Breast epithelium (tissue), 4 donors: ENCODE measurements at regions not wholly inside any gene's neighbourhood (a gene's known extent, or its start where the extent isn't known, plus 50 kb on each side); places are given as distances from the start of the nearest gene placed in this dataset.

Experiments
- DNase-seq, 2 donors: peaks; one replicate each; pipeline ENCODE4 v3.0.0-alpha.2; 2019; ENCODE audit warnings: low spot score in 2 of 2
- H3K27ac ChIP-seq, 2 donors: fragments of 200-600 bp; sonication (generic) in 1 of 2; one replicate each; pipeline ENCODE4 v1.5.1; 2016 to 2019; ENCODE audit warnings: mild to moderate bottlenecking in 1 of 2
- H3K27me3 ChIP-seq, 2 donors: fragments of 200-600 bp; sonication (generic) in 1 of 2; one replicate each; pipeline versions ENCODE4 v1.5.1 to v1.6.0; 2017 to 2019; ENCODE audit warnings: control low read depth in 1 of 2, mild to moderate bottlenecking in 1 of 2
- H3K36me3 ChIP-seq: fragments of 200-600 bp; one replicate; pipeline ENCODE4 v1.5.1; 2019
- H3K4me1 ChIP-seq, 2 donors: fragments of 200-600 bp; sonication (generic); one replicate each; pipeline ENCODE4 v1.5.1; 2016 to 2019; ENCODE audit warnings: control low read depth in 1 of 2
- H3K4me3 ChIP-seq, 3 donors: fragments of 200-600 bp; sonication (generic); 1 replicate in 2 of 3; 2 replicates in 1 of 3; pipeline ENCODE4 v1.5.1; 2016 to 2019; ENCODE audit warnings: mild to moderate bottlenecking in 3 of 3, moderate library complexity in 2 of 3
- H3K9me3 ChIP-seq, 2 donors: fragments of 200-600 bp; sonication (generic) in 1 of 2; one replicate each; pipeline ENCODE4 v1.5.1; 2016 to 2019; ENCODE audit warnings: control low read depth in 1 of 2
- CTCF ChIP-seq, 3 donors: fragments of 450-650 bp; IDR thresholded peaks; one replicate each; pipeline ENCODE4 v1.5.1; 2016 to 2017; ENCODE audit warnings: antibody characterized with exemption in 3 of 3, mild to moderate bottlenecking in 3 of 3, moderate library complexity in 3 of 3
- POLR2A ChIP-seq: fragments of 450-650 bp; IDR thresholded peaks from one replicate; pipeline ENCODE4 v1.6.1; 2016; ENCODE audit warnings: antibody characterized with exemption, mild to moderate bottlenecking, moderate library complexity
- POLR2AphosphoS5 ChIP-seq, 3 donors: sonication (generic); formaldehyde crosslinking; IDR thresholded peaks; one replicate each; pipeline ENCODE4 v1.6.1; 2017; ENCODE audit warnings: antibody characterized with exemption in 3 of 3
- intact Hi-C: fragments of 100-400 bp; cut with DNase I; formaldehyde crosslinking; loops from one replicate; pipeline ENCODE4 v1.15.1; 2023; ENCODE audit warnings: low total_unique reads

DNA sequence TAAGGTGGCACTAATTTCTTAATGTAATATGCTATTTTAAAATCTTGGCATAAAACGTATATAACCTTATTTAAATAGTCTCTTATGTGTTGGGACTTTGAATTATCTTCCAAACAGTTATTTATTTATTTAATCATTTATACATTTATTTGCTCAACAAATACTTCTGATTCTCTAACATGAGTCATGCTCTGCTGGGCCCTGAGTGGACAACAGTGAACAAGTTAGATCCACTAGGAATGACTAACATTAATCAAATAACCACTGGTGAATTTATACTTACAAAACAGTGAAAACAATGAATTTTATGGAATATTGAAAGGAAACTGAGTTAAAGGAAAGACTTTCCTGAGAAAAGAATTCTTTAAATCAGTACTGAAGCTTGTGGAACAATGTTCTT, 1257.2 kb upstream of the CHAC2 start:
- Histone ChIP-seq H3K9me3 (no peaks in the 10 kb centered on the region), H3K4me3 (no peak overlapping the region), H3K27me3 (no peaks in the 10 kb centered on the region), H3K36me3 (no peaks in the 10 kb centered on the region), H3K4me1 (no peaks in the 10 kb centered on the region), H3K27ac (no peak overlapping the region)
- intact Hi-C loops: no loop called here
- no peak for DNase-seq
- TF ChIP-seq CTCF (IDR thresholded peaks at IDR 0.05) (no peak), POLR2A (no peak), POLR2AphosphoS5 (IDR thresholded peaks at IDR 0.05) (no peak)

- H3K27me3 ChIP-seq: no peaks in the 10 kb centered on the region
- no peaks in the 10 kb centered on the region for H3K4me1 ChIP-seq
- no peak overlapping the region for H3K4me3 ChIP-seq
- H3K27ac ChIP-seq: no peak overlapping the region
- no peaks in the 10 kb centered on the region for H3K36me3 ChIP-seq
- DNase-seq: no peak
- no peak for TF ChIP-seq POLR2AphosphoS5 (IDR thresholded peaks at IDR 0.05)
- TF ChIP-seq CTCF (IDR thresholded peaks at IDR 0.05): no peak
- no peak for TF ChIP-seq POLR2A
- intact Hi-C loops: no loop called here
- peaks cover 1 to 4% of the 10 kb centered on the region in 2 donors for H3K9me3 ChIP-seq
Observed at GRCh38 chr2:52502476-52502860, 1265.1 kb upstream of the CHAC2 start.

GRCh38 chr2:52501715-52502475, 1265.7 kb upstream of the CHAC2 start:
- Histone ChIP-seq H3K36me3 (no peaks in the 10 kb centered on the region), H3K4me1 (no peaks in the 10 kb centered on the region), H3K27me3 (no peaks in the 10 kb centered on the region), H3K4me3 (no peak overlapping the region), H3K27ac (no peak overlapping the region), H3K9me3 (peaks cover 6 to 7% of the 10 kb centered on the region in 2 donors)
- TF ChIP-seq POLR2A (no peak), CTCF (IDR thresholded peaks at IDR 0.05) (no peak), POLR2AphosphoS5 (IDR thresholded peaks at IDR 0.05) (no peak)
- intact Hi-C loops: no loop called here
- DNase-seq: no peak

DNA sequence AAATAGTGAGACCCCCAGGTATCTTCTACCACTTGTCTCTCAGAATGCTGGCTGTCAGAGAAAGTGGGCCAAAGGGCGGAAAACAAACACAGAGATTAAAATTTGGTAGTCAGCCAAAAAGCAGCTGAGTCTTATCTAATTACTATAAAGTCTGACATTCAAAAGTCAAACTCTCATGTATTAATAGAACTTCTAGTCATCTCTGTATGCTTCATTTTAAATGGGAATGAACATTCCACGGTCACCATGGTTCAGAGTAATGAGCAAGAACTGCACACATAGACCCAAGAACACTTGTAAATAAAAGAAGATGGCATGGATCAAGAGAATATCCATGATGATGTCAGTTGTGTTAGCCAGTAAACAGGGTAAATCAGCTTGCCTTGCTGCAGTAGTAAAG, 1267.0 kb upstream of the CHAC2 start:
- intact Hi-C loops: no loop called here
- no peaks in the 10 kb centered on the region for H3K4me1 ChIP-seq
- no peaks in the 10 kb centered on the region for H3K36me3 ChIP-seq
- no peaks in the 10 kb centered on the region for H3K27me3 ChIP-seq
- H3K4me3 ChIP-seq: no peak overlapping the region
- TF ChIP-seq POLR2A: no peak
- no peak for TF ChIP-seq CTCF (IDR thresholded peaks at IDR 0.05)
- no peak for TF ChIP-seq POLR2AphosphoS5 (IDR thresholded peaks at IDR 0.05)
- H3K9me3 ChIP-seq: peaks cover 6 to 7% of the 10 kb centered on the region in 2 donors
- no peak overlapping the region for H3K27ac ChIP-seq
- DNase-seq: no peak

- TF ChIP-seq CTCF (IDR thresholded peaks at IDR 0.05) (no peak), POLR2AphosphoS5 (IDR thresholded peaks at IDR 0.05) (no peak)
- DNase-seq: no peak
- Histone ChIP-seq H3K9me3 (peaks cover 6 to 7% of the 10 kb centered on the region in 2 donors), H3K4me1 (no peaks in the 10 kb centered on the region), H3K27me3 (no peaks in the 10 kb centered on the region), H3K4me3 (no peak overlapping the region), H3K36me3 (no peaks in the 10 kb centered on the region), H3K27ac (no peak overlapping the region)
- intact Hi-C loops: no loop called here
Observed at GRCh38 chr2:52498077-52498750, 1269.4 kb upstream of the CHAC2 start.
